ENCODE measurements at regions not wholly inside any gene's neighbourhood (a gene's known extent, or its start where the extent isn't known, plus 50 kb on each side); places are given as distances from the start of the nearest gene placed in this dataset.

DNA sequence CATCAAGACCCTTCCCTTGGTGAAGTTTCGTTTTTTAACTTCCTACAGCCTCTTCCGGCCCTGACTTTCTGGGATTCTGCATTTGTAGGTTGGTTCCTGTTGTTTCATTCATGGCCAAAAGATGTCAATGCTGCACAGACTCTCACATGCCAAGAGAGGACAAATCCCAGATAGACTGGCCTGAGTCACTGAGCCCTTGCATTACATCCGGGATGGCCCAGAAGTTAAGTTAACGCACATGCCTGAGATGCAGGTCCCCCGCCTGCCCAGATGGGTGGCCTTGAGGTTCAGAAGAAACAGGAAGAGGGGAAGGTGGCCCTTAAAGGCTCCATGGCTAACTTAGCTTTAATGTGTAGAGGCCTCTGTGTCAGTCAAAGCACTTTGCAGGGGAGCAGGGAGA lies 51.6 kb upstream of the SRGAP3 start:
- DNase-seq (ENCODE audit: low read depth, low spot score), result no peak
- in situ Hi-C loops (cut with HindIII; ENCODE audit: low pct_unique_long_range_greater_than_20kb, low sequenced_read_pairs), result loop anchor here (25.0 kb wide), 1 partner anchor 314 kb away; no protein-coding TSS in a partner anchor

DNA sequence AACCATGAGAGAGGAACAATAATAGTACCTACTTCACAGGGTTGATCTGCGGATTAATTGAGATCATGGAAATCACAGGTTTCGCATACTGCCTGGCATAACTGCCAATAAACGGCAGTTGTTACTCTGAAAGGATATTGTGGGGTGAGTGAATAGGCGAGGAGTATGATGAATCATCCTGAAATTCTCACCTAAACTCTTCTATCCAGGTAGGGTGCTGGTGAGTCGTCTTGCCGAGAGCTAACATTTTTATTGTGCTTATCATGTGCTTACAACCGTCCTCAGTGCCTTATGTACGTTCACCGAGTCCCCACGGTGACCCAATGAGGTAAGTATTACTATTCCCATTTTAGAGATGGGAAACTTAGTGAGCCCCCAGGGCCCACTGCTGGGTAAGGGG lies 52.4 kb upstream of the SRGAP3 start:
- in situ Hi-C loops (cut with HindIII; ENCODE audit: low pct_unique_long_range_greater_than_20kb, low sequenced_read_pairs), result loop anchor here (25.0 kb wide), 1 partner anchor 314 kb away; no protein-coding TSS in a partner anchor
- no peak for DNase-seq (ENCODE audit: low read depth, low spot score)

DNA sequence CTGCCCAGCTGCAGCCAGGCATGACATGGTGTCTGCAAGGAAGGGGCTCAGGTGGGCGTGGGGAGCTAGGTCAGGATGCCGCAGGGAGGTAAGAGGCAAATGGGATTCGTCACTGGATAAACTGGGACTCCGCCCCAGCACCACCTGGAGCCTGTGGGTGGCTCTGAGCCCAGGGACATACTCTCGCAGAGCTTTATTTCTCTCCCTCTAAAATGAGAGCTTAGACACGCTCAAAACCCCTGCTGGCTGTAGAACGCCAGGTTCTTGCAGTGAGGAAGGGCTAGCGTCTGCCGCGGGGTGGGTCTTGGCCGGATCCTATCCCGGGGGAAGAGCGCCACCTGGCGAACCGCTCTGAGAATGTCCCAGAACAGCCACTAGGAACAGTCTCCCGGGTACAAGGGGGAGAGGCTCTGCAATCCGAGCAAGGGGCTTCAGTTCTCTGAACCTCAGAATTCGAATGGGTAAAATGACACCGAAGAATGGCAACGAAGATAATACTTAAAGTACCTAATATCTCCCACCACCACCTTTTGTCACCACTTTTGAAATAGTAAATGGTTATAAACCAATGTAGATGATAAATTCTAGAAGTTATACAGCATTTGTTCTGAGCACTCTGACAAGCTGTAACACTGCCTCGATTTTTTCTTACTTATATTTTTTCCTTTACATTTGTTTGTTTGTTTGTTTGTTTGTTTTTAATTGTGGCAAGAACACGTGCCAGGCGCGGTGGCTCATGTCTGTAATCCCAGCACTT lies 53.2 kb upstream of the SRGAP3 start:
- in situ Hi-C loops (cut with HindIII; ENCODE audit: low pct_unique_long_range_greater_than_20kb, low sequenced_read_pairs), result loop anchor here (25.0 kb wide), 1 partner anchor 315 kb away; no protein-coding TSS in a partner anchor
- DNase-seq (ENCODE audit: low read depth, low spot score), result peak; percentile 78

DNA sequence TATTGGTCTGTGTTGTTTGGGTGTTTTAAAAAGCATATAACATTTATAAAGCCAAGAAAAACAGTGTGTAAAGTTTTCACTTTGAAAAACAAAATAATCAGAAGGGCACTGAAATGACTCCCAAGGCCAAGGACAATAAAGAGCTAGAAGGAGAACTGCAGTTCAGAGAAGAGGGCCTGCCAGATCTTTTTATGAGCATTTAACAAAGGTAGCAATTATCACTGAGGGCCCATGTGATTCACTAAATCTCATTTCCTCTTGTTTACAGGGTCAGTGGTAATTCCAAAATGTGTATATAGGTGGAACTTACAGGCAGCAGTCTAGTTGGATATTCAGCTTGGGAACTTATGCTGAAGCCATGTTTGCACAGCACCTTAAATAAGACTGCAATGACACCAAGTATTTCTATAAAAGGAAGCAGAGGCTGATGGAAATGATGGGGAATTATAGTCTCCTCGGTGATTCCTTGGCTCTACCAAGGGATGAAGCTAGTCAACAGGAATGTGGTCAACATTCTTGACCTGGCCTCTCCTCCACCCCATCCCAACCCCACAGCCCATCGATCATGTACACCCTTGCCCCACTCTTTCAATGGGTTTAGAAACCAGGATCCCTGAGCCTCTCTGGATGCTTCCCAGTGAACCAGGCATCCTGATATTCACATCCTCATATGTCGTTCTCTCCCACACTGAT lies 54.4 kb upstream of the THUMPD3 start:
- in situ Hi-C loops (cut with HindIII; ENCODE audit: low pct_unique_long_range_greater_than_20kb, low sequenced_read_pairs), result loop anchor here (25.0 kb wide), 1 partner anchor 321 kb away; no protein-coding TSS in a partner anchor
- no peak for DNase-seq (ENCODE audit: low read depth, low spot score)

DNA sequence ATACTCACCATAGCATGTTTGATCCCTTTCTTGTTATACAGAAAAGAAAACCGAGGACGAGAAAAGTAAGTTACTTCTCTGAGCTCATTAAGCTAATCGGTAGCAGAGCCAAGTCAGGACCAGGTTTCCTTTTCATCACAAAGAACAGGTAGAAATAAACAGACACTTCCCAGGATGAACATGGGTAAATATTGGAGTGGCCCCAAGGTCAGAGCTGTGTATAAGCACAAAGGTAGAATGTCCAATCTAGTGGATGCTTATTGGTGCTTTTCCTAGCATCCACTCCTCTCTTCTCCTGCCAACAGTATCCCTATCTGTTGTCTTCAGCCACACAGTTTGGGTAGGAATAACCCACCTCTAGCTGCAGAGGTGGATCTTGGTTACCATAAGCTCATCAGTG lies 52.8 kb upstream of the THUMPD3 start:
- in situ Hi-C loops (cut with HindIII; ENCODE audit: low pct_unique_long_range_greater_than_20kb, low sequenced_read_pairs), result loop anchor here (25.0 kb wide), 1 partner anchor 323 kb away; no protein-coding TSS in a partner anchor
- no peak for DNase-seq (ENCODE audit: low read depth, low spot score)

DNA sequence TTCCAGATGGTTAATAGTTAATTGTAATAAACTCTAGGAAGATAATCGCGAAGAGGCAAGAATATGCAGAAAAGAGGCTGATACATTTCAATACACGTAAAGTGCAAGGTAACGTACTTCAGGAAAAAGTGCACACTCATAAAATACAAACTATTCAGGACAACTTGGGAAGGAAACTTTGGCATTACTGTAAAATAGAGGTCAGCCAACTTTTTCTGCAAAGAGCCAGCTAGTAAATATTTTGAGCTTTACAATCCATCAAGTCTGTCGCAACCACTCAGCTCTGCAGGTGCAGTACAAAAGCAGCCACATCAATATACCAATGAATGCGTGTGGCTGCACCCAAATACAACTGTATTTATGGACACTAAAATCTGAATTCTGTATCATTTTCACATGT lies 51.6 kb upstream of the THUMPD3 start:
- in situ Hi-C loops (cut with HindIII; ENCODE audit: low pct_unique_long_range_greater_than_20kb, low sequenced_read_pairs), result loop anchor here (25.0 kb wide), 1 partner anchor 324 kb away; no protein-coding TSS in a partner anchor
- no peak for DNase-seq (ENCODE audit: low read depth, low spot score)
